ENCODE measurements at regions not wholly inside any gene's neighbourhood (a gene's known extent, or its start where the extent isn't known, plus 50 kb on each side); places are given as distances from the start of the nearest gene placed in this dataset.

GRCh38 chr11:116124922-116125714 lies 620.9 kb upstream of the CADM1 start:
- H3K4me3 ChIP-seq = no peak overlapping the region

GRCh38 chr11:116123739-116124138 lies 619.5 kb upstream of the CADM1 start:
- H3K4me3 ChIP-seq = no peak overlapping the region
- no peak overlapping the region for H3K27ac ChIP-seq
- no peaks in the 10 kb centered on the region for H3K36me3 ChIP-seq
- DNase-seq = no peak
- H3K9me3 ChIP-seq = no peaks in the 10 kb centered on the region
- H3K27me3 ChIP-seq = no peaks in the 10 kb centered on the region
- H3K4me1 ChIP-seq = no peaks in the 10 kb centered on the region
- no peak for TF ChIP-seq CTCF (IDR thresholded peaks at IDR 0.05)
- intact Hi-C loops (cut with DNase I; ENCODE audit: low total_unique reads) = no loop called here

More at GRCh38 chr11:116124922-116125714, 620.9 kb upstream of the CADM1 start:
- H3K4me1 ChIP-seq = no peaks in the 10 kb centered on the region
- no peak for DNase-seq
- no peaks in the 10 kb centered on the region for H3K36me3 ChIP-seq
- intact Hi-C loops (cut with DNase I; ENCODE audit: low total_unique reads) = no loop called here
- H3K9me3 ChIP-seq = no peaks in the 10 kb centered on the region
- H3K27ac ChIP-seq = no peak overlapping the region
- TF ChIP-seq CTCF (IDR thresholded peaks at IDR 0.05) = no peak
- H3K27me3 ChIP-seq = no peaks in the 10 kb centered on the region

- no peak for DNase-seq
- intact Hi-C loops (cut with DNase I; ENCODE audit: low total_unique reads) = no loop called here
- TF ChIP-seq CTCF (IDR thresholded peaks at IDR 0.05) = no peak
These were observed 618.7 kb upstream of the CADM1 start for GRCh38 chr11:116122697-116123472.

GRCh38 chr11:116119158-116119557 lies 614.9 kb upstream of the CADM1 start:
- no peaks in the 10 kb centered on the region for H3K36me3 ChIP-seq
- no peaks in the 10 kb centered on the region for H3K27me3 ChIP-seq
- TF ChIP-seq CTCF (IDR thresholded peaks at IDR 0.05) = no peak
- H3K4me1 ChIP-seq = no peaks in the 10 kb centered on the region
- H3K4me3 ChIP-seq = no peak overlapping the region
- no peak for DNase-seq
- no peaks in the 10 kb centered on the region for H3K9me3 ChIP-seq
- intact Hi-C loops (cut with DNase I; ENCODE audit: low total_unique reads) = no loop called here
- H3K27ac ChIP-seq = no peak overlapping the region

More at GRCh38 chr11:116122697-116123472, 618.7 kb upstream of the CADM1 start:
- no peak overlapping the region for H3K4me3 ChIP-seq
- H3K27ac ChIP-seq = no peak overlapping the region
- H3K36me3 ChIP-seq = no peaks in the 10 kb centered on the region
- H3K9me3 ChIP-seq = no peaks in the 10 kb centered on the region
- no peaks in the 10 kb centered on the region for H3K4me1 ChIP-seq
- H3K27me3 ChIP-seq = no peaks in the 10 kb centered on the region

- intact Hi-C loops (cut with DNase I; ENCODE audit: low total_unique reads) = no loop called here
- Histone ChIP-seq H3K36me3 (no peaks in the 10 kb centered on the region), H3K4me1 (no peaks in the 10 kb centered on the region), H3K27me3 (no peaks in the 10 kb centered on the region), H3K9me3 (peaks cover 0 to 8% (median 0%) of the 10 kb centered on the region in 3 donors), H3K4me3 (no peak overlapping the region), H3K27ac (no peak overlapping the region)
- no peak for DNase-seq
- TF ChIP-seq CTCF (IDR thresholded peaks at IDR 0.05) = no peak
These were observed 613.9 kb upstream of the CADM1 start for GRCh38 chr11:116118138-116118470.
